Ovary (tissue), 3 donors: ENCODE measurements at regions not wholly inside any gene's neighbourhood (a gene's known extent, or its start where the extent isn't known, plus 50 kb on each side); places are given as distances from the start of the nearest gene placed in this dataset.

Experiments
- EP300 ChIP-seq: sonication (generic); formaldehyde crosslinking; IDR thresholded peaks from one replicate; pipeline ENCODE4 v1.6.1; 2017; ENCODE audit warnings: antibody characterized with exemption
- POLR2A ChIP-seq: fragments of 450-650 bp; IDR thresholded peaks from one replicate; pipeline ENCODE4 v1.6.1; 2017; ENCODE audit warnings: antibody characterized with exemption, mild to moderate bottlenecking, moderate library complexity
- TF ChIP-seq, protein P1 (sequence below), 3 donors: fragments of 450-650 bp in 2 of 3; fragments of 200-600 bp in 1 of 3; IDR thresholded peaks; one replicate each; pipeline versions ENCODE4 v1.5.1 to v1.8.0; 2016 to 2022; ENCODE audit warnings: antibody characterized with exemption in 3 of 3, mild to moderate bottlenecking in 1 of 3
- donor health status: DM: no; HTN: no; CAD: no.

GRCh38 chr3:28841441-28841840, 439.4 kb upstream of the RBMS3 start:
- TF ChIP-seq, protein P1, sequence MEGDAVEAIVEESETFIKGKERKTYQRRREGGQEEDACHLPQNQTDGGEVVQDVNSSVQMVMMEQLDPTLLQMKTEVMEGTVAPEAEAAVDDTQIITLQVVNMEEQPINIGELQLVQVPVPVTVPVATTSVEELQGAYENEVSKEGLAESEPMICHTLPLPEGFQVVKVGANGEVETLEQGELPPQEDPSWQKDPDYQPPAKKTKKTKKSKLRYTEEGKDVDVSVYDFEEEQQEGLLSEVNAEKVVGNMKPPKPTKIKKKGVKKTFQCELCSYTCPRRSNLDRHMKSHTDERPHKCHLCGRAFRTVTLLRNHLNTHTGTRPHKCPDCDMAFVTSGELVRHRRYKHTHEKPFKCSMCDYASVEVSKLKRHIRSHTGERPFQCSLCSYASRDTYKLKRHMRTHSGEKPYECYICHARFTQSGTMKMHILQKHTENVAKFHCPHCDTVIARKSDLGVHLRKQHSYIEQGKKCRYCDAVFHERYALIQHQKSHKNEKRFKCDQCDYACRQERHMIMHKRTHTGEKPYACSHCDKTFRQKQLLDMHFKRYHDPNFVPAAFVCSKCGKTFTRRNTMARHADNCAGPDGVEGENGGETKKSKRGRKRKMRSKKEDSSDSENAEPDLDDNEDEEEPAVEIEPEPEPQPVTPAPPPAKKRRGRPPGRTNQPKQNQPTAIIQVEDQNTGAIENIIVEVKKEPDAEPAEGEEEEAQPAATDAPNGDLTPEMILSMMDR (IDR thresholded peaks at IDR 0.05) = no peak
- no peak for TF ChIP-seq POLR2A
- TF ChIP-seq EP300 = no peak
